Body of pancreas (tissue), 4 donors: ENCODE measurements at regions not wholly inside any gene's neighbourhood (a gene's known extent, or its start where the extent isn't known, plus 50 kb on each side); places are given as distances from the start of the nearest gene placed in this dataset.

ENCODE experiments used
- ATAC-seq: fragments of 150-250 bp; one replicate; pipeline ENCODE4 v1.9.1; 2016
- DNase-seq, 4 donors: peaks; one replicate each; pipeline ENCODE4 v3.0.0-alpha.2; 2019
- H3K27ac ChIP-seq, 4 donors: fragments of 200-600 bp; sonication (generic); 1 replicate in 3 of 4; 2 replicates in 1 of 4; pipeline versions ENCODE4 v1.5.1 to v1.6.1; 2016 to 2019; ENCODE audit warnings: mild to moderate bottlenecking in 1 of 4, mixed read lengths in 1 of 4, moderate library complexity in 1 of 4
- H3K27me3 ChIP-seq, 2 donors: fragments of 200-600 bp; sonication (generic); one replicate each; pipeline ENCODE4 v1.6.0; 2016; ENCODE audit warnings: mild to moderate bottlenecking in 1 of 2
- H3K36me3 ChIP-seq, 2 donors: fragments of 200-600 bp; sonication (generic); replicated peaks in 1 of 2; 2 replicates each; pipeline ENCODE4 v1.5.1; 2016; ENCODE audit warnings: low read depth in 2 of 2; ENCODE audit not compliant: insufficient read depth in 1 of 2
- H3K4me1 ChIP-seq: fragments of 200-600 bp; sonication (generic); one replicate; pipeline ENCODE4 v1.6.0; 2016
- H3K4me3 ChIP-seq, 2 donors: fragments of 200-600 bp; sonication (generic); 1 replicate in 1 of 2; 2 replicates in 1 of 2; pipeline ENCODE4 v1.5.1; 2016 to 2019
- H3K9me3 ChIP-seq, 3 donors: fragments of 200-600 bp; sonication (generic); 1 replicate in 2 of 3; 2 replicates in 1 of 3; pipeline ENCODE4 v1.5.1; 2016
- CTCF ChIP-seq, 7 experiments: fragments of 450-650 bp in 4 of 7; fragments of 200-600 bp in 3 of 7; sonication (generic) in 3 of 7; IDR thresholded peaks; one replicate each; pipeline ENCODE4 v1.5.1; 2016 to 2019; ENCODE audit warnings: antibody characterized with exemption in 7 of 7
- POLR2A ChIP-seq, 3 donors: fragments of 450-650 bp; IDR thresholded peaks; one replicate each; pipeline ENCODE4 v1.6.1; 2016; ENCODE audit warnings: antibody characterized with exemption in 3 of 3, mild to moderate bottlenecking in 2 of 3
- WGBS, 2 donors: methylation state at CpG; one replicate each; pipeline ENCODE4 v1.1.5; 2017; 5-methylcytosine and 5-hydroxymethylcytosine counted together
- intact Hi-C: fragments of 100-400 bp; cut with DNase I; formaldehyde crosslinking; loops from one replicate; pipeline ENCODE4 v1.15.1; 2023

DNA sequence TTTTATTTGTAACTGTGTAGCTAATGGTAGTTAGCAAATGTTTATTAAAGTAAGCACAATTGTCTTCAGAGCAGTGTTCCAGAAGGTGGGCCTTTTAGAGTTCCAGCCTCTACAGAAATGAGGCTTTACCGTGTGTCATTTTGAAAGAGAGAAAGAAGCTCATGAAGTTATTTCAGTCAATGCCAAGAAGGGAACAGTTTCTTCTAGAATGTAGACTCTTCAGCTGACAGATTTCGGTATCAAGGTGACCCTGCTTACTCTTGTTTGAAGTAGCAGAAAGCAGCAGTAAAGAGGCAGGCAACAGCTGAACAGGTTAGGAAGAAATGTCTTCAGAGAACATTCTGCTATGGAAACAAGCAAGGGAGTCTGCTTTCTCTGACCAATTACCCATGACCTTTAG is 93.6 kb downstream of the TASL start:
- Histone ChIP-seq H3K9me3 (no peaks in the 10 kb centered on the region), H3K27ac (no peak overlapping the region), H3K4me3 (no peak overlapping the region), H3K27me3 (no peaks in the 10 kb centered on the region), H3K4me1 (no peaks in the 10 kb centered on the region), H3K36me3 (no peaks in the 10 kb centered on the region)
- ATAC-seq = no peak
- no peak for DNase-seq
- 63 to 75% methylated on average over 2 of the region's 2 CpGs for WGBS, 2 donors
- no peak for TF ChIP-seq POLR2A (IDR thresholded peaks at IDR 0.05)
- no peak for TF ChIP-seq CTCF (IDR thresholded peaks at IDR 0.05)
- intact Hi-C loops = no loop called here

GRCh38 chrX:30468471-30468870 is 109.1 kb downstream of the TASL start:
- ATAC-seq (no peak), DNase-seq (no peak)
- H3K36me3 ChIP-seq = no peaks in the 10 kb centered on the region
- H3K4me1 ChIP-seq = no peaks in the 10 kb centered on the region
- intact Hi-C loops = no loop called here
- H3K27ac ChIP-seq = no peak overlapping the region
- WGBS, 2 donors = 38 to 46% methylated on average over 3 of the region's 3 CpGs
- no peak overlapping the region for H3K4me3 ChIP-seq
- H3K9me3 ChIP-seq = no peaks in the 10 kb centered on the region
- H3K27me3 ChIP-seq = no peaks in the 10 kb centered on the region
- no peak for TF ChIP-seq CTCF (IDR thresholded peaks at IDR 0.05)
- TF ChIP-seq POLR2A (IDR thresholded peaks at IDR 0.05) = no peak
